HG02884 (cell line): ENCODE measurements at regions not wholly inside any gene's neighbourhood (a gene's known extent, or its start where the extent isn't known, plus 50 kb on each side); places are given as distances from the start of the nearest gene placed in this dataset.

ENCODE experiments used
- ATAC-seq: cut with Tn5 transposase; IDR thresholded peaks from one replicate; pipeline ENCODE4 v1.9.1; 2021; ENCODE audit warnings: mild to moderate bottlenecking, moderate library complexity; ENCODE audit not compliant: unreplicated experiment

- ATAC-seq: no peak
These were observed 2288.9 kb upstream of the PCDH20 start for GRCh38 chr13:63704521-63704920.

GRCh38 chr13:63700350-63700749 lies 2284.7 kb upstream of the PCDH20 start:
- no peak for ATAC-seq

GRCh38 chr13:63699948-63700347 lies 2284.3 kb upstream of the PCDH20 start:
- no peak for ATAC-seq

GRCh38 chr13:63696055-63696454 lies 2280.4 kb upstream of the PCDH20 start:
- ATAC-seq: no peak

- no peak for ATAC-seq
These were observed 2278.0 kb upstream of the PCDH20 start for GRCh38 chr13:63693696-63694095.

- ATAC-seq: no peak
These were observed 2275.8 kb upstream of the PCDH20 start for GRCh38 chr13:63691474-63691873.

- ATAC-seq: no peak
These were observed 2275.0 kb upstream of the PCDH20 start for GRCh38 chr13:63690672-63691071.

GRCh38 chr13:63684822-63685221 lies 2269.2 kb upstream of the PCDH20 start:
- ATAC-seq: no peak

- ATAC-seq: no peak
These were observed 2265.1 kb upstream of the PCDH20 start for GRCh38 chr13:63680704-63681103.

GRCh38 chr13:63671296-63671695 lies 2255.6 kb upstream of the PCDH20 start:
- ATAC-seq: no peak

GRCh38 chr13:63651394-63651793 lies 2235.7 kb upstream of the PCDH20 start:
- ATAC-seq: no peak

- no peak for ATAC-seq
These were observed 2227.9 kb upstream of the PCDH20 start for GRCh38 chr13:63643543-63643942.

- no peak for ATAC-seq
These were observed 2220.8 kb upstream of the PCDH20 start for GRCh38 chr13:63636316-63636993.

- no peak for ATAC-seq
These were observed 2216.7 kb upstream of the PCDH20 start for GRCh38 chr13:63632321-63632720.

GRCh38 chr13:63631006-63631405 lies 2215.4 kb upstream of the PCDH20 start:
- ATAC-seq: no peak

GRCh38 chr13:63629591-63629990 lies 2213.9 kb upstream of the PCDH20 start:
- no peak for ATAC-seq

GRCh38 chr13:63628310-63628709 lies 2212.7 kb upstream of the PCDH20 start:
- no peak for ATAC-seq

- no peak for ATAC-seq
These were observed 2210.2 kb upstream of the PCDH20 start for GRCh38 chr13:63625869-63626268.

- no peak for ATAC-seq
These were observed 2199.4 kb upstream of the PCDH20 start for GRCh38 chr13:63614874-63615612.

- no peak for ATAC-seq
These were observed 2191.5 kb upstream of the PCDH20 start for GRCh38 chr13:63607153-63607552.

- no peak for ATAC-seq
These were observed 2190.3 kb upstream of the PCDH20 start for GRCh38 chr13:63605962-63606361.

- ATAC-seq: no peak
These were observed 2189.8 kb upstream of the PCDH20 start for GRCh38 chr13:63605403-63605802.

GRCh38 chr13:63595811-63596210 lies 2180.2 kb upstream of the PCDH20 start:
- no peak for ATAC-seq
